ENCODE measurements at regions not wholly inside any gene's neighbourhood (a gene's known extent, or its start where the extent isn't known, plus 50 kb on each side); places are given as distances from the start of the nearest gene placed in this dataset.

GRCh38 chr9:93827545-93828330 lies 127.4 kb downstream of the BARX1 start (continued):
- TF ChIP-seq CREB1 (IDR thresholded peaks at IDR 0.05), result no peak
- no peak for TF ChIP-seq CREB1 (CRISPR knock-in tag; IDR thresholded peaks at IDR 0.05)
- TF ChIP-seq CBFB (CRISPR knock-in tag; IDR thresholded peaks at IDR 0.05), result no peak
- TF ChIP-seq GFI1 (CRISPR knock-in tag; IDR thresholded peaks at IDR 0.05; ENCODE audit: borderline replicate concordance), result no peak
- TF ChIP-seq ZNF687 (CRISPR knock-in tag; IDR thresholded peaks at IDR 0.05), result peak; percentile 48; the same call in 1 of the 2 replicates
- TF ChIP-seq KAT8 (CRISPR knock-in tag; IDR thresholded peaks at IDR 0.05), result no peak
- no peak for TF ChIP-seq ZBTB46 (CRISPR knock-in tag; IDR thresholded peaks at IDR 0.05; ENCODE audit: borderline replicate concordance)
- peak; percentile 87 for TF ChIP-seq CTCF (CRISPR knock-in tag; IDR thresholded peaks at IDR 0.05)
- TF ChIP-seq HHEX (CRISPR knock-in tag; IDR thresholded peaks at IDR 0.05), result no peak
- no peak for TF ChIP-seq ZNF232 (CRISPR knock-in tag; IDR thresholded peaks at IDR 0.05; ENCODE audit: borderline replicate concordance)
- peak; percentile 52 for TF ChIP-seq RBM39 (IDR thresholded peaks at IDR 0.05; ENCODE audit: low read depth, low read length, poor library complexity, severe bottlenecking)
- TF ChIP-seq FUBP1 (CRISPR knock-in tag; IDR thresholded peaks at IDR 0.05; ENCODE audit: borderline replicate concordance), result no peak
- TF ChIP-seq ATF3 (CRISPR knock-in tag; IDR thresholded peaks at IDR 0.05), result no peak
- TF ChIP-seq ZNF691 (CRISPR knock-in tag; IDR thresholded peaks at IDR 0.05; ENCODE audit: borderline replicate concordance, low read depth), result no peak
- TF ChIP-seq ZBTB42 (CRISPR knock-in tag; IDR thresholded peaks at IDR 0.05), result no peak
- TF ChIP-seq TARDBP (CRISPR knock-in tag; IDR thresholded peaks at IDR 0.05), result no peak
- TF ChIP-seq ZNF33A (CRISPR knock-in tag; IDR thresholded peaks at IDR 0.05; ENCODE audit: borderline replicate concordance), result no peak
- TF ChIP-seq TBX3 (IDR thresholded peaks at IDR 0.05; ENCODE audit: borderline replicate concordance), result no peak
- no peak for TF ChIP-seq ERF (CRISPR knock-in tag; IDR thresholded peaks at IDR 0.05)

Measured in HepG2 (cell line).